HEK293T (cell line): ENCODE measurements at regions not wholly inside any gene's neighbourhood (a gene's known extent, or its start where the extent isn't known, plus 50 kb on each side); places are given as distances from the start of the nearest gene placed in this dataset.
"Not testable (repeated sequence)": the region's sequence is repeated elsewhere in the genome, so short reads cannot be mapped to it uniquely, and the experiment has no call there.

Experiments used
- BHLHE40 ChIP-seq: fragments of 450-650 bp; IDR thresholded peaks from 2 replicates; pipeline ENCODE4 v1.6.1; 2016; ENCODE audit warnings: mild to moderate bottlenecking, moderate library complexity, borderline replicate concordance
- CTBP1 ChIP-seq: fragments of 450-650 bp; IDR thresholded peaks from 2 replicates; pipeline ENCODE4 v1.6.1; 2016; ENCODE audit warnings: borderline replicate concordance
- FOXA1 ChIP-seq: fragments of 450-650 bp; IDR thresholded peaks from 2 replicates; pipeline ENCODE4 v1.6.1; 2016; ENCODE audit warnings: mild to moderate bottlenecking
- FOXM1 ChIP-seq: fragments of 450-650 bp; IDR thresholded peaks from 2 replicates; pipeline ENCODE4 v1.6.1; 2017; ENCODE audit warnings: mild to moderate bottlenecking, borderline replicate concordance
- NFRKB ChIP-seq: fragments of 450-650 bp; IDR thresholded peaks from 2 replicates; pipeline ENCODE4 v1.6.1; 2016; ENCODE audit warnings: mild to moderate bottlenecking, moderate library complexity
- SP1 ChIP-seq: fragments of 450-650 bp; IDR thresholded peaks from 2 replicates; pipeline ENCODE4 v1.6.1; 2017
- SUZ12 ChIP-seq: fragments of 450-650 bp; IDR thresholded peaks from 2 replicates; pipeline ENCODE4 v1.6.1; 2016; ENCODE audit warnings: mild to moderate bottlenecking
- TARDBP ChIP-seq: fragments of 450-650 bp; IDR thresholded peaks from 2 replicates; pipeline ENCODE4 v1.6.1; 2016
- TF ChIP-seq, protein P1 (sequence below): fragments of 450-650 bp; IDR thresholded peaks from 2 replicates; pipeline ENCODE4 v1.6.1; 2016

DNA sequence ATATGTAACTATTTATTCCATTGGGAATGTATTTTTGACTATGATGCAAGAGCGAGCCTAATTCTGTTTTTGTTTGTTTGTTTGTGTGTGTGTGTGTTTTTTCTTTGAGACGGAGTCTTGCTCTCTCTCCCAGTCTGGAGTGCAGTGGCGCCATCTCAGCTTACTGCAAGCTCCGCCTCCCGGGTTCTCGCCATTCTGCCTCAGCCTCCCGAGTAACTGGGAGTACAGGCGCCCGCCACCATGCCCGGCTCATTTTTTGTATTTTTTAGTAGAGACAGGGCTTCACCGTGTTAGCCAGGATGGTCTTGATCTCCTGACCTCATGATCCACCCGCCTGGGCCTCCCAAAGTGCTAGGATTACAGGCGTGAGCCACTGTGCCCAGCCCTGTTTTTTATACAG, 415.4 kb upstream of the CDIN1 start:
- TF ChIP-seq, protein P1, sequence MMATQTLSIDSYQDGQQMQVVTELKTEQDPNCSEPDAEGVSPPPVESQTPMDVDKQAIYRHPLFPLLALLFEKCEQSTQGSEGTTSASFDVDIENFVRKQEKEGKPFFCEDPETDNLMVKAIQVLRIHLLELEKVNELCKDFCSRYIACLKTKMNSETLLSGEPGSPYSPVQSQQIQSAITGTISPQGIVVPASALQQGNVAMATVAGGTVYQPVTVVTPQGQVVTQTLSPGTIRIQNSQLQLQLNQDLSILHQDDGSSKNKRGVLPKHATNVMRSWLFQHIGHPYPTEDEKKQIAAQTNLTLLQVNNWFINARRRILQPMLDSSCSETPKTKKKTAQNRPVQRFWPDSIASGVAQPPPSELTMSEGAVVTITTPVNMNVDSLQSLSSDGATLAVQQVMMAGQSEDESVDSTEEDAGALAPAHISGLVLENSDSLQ: not testable (repeated sequence)
- TF ChIP-seq SUZ12, BHLHE40, FOXM1, SP1, FOXA1, TARDBP, NFRKB, CTBP1: not testable (repeated sequence)
